ENCODE measurements at regions not wholly inside any gene's neighbourhood (a gene's known extent, or its start where the extent isn't known, plus 50 kb on each side); places are given as distances from the start of the nearest gene placed in this dataset.

- TF ChIP-seq CTCF (conservative IDR thresholded peaks at IDR 0.05; ENCODE audit: low read depth, low read length) (no peak), POLR2A (IDR thresholded peaks at IDR 0.05; ENCODE audit: low read depth, low read length) (no peak), RCOR1 (IDR thresholded peaks at IDR 0.05; ENCODE audit: insufficient replicate concordance, low read length) (no peak), USF2 (IDR thresholded peaks at IDR 0.05; ENCODE audit: low read depth, low read length) (no peak), RAD21 (IDR thresholded peaks at IDR 0.05; ENCODE audit: low read length) (no peak), CEBPB (IDR thresholded peaks at IDR 0.05; ENCODE audit: low read depth, low read length) (no peak), SMC3 (IDR thresholded peaks at IDR 0.05; ENCODE audit: low read depth, low read length) (no peak), MXI1 (IDR thresholded peaks at IDR 0.05; ENCODE audit: borderline replicate concordance, low read depth, low read length) (no peak), RFX5 (IDR thresholded peaks at IDR 0.05; ENCODE audit: low read depth, low read length) (no peak)
These were observed 94.0 kb downstream of the AKR1D1 start for GRCh38 chr7:138170298-138170697.

All from IMR-90 (cell line).